ENCODE measurements at regions not wholly inside any gene's neighbourhood (a gene's known extent, or its start where the extent isn't known, plus 50 kb on each side); places are given as distances from the start of the nearest gene placed in this dataset.

DNA sequence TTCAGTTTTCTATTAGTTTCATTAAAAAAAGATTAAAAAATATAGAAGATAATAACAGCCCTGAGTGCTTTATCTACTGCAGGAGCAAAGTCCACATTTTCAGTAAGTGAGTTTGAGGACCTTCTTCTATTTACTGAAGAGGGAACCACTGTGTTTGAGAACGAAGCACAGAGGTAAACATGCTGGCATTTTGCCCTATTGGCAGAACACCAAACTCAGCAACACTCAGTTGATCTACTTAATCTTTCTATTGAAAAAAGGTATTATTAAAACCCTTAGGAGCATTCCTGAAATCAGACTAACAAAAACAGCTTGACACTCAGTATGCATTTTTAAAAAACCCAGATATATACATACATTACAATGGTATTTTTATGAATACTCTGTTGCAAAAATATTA lies 1496.7 kb downstream of the TECRL start:
- no peaks in the 10 kb centered on the region for H3K9me1 ChIP-seq (ENCODE audit: control insufficient read depth, extremely low read depth, insufficient read depth, low read length)
- H3K4me1 ChIP-seq (ENCODE audit: control insufficient read depth, extremely low read depth, insufficient read depth, low read length) = no peaks in the 10 kb centered on the region
- no peaks in the 10 kb centered on the region for H3K27me3 ChIP-seq (ENCODE audit: control insufficient read depth, extremely low read depth, insufficient read depth, low read length)
- H2AFZ ChIP-seq (ENCODE audit: control insufficient read depth, low read length) = no peak overlapping the region
- H3K36me3 ChIP-seq (ENCODE audit: control insufficient read depth in 2 of 2, extremely low read depth in 1 of 2, insufficient read depth in 2 of 2, low read length in 2 of 2) = no peaks in the 10 kb centered on the region
- H3K9me3 ChIP-seq (ENCODE audit: control insufficient read depth, low read depth, low read length) = no peaks in the 10 kb centered on the region
- H3K4me3 ChIP-seq (ENCODE audit: control insufficient read depth in 2 of 3, extremely low read depth in 1 of 3, insufficient read depth in 2 of 3, low read depth in 1 of 3, low read length in 3 of 3) = no peak overlapping the region
- H3K4me2 ChIP-seq (ENCODE audit: control insufficient read depth, extremely low read depth, insufficient read depth, low read depth, low read length) = no peak overlapping the region
- dilution Hi-C loops (cut with MboI; ENCODE audit: extremely low pct_ligation_motif_present, low sequenced_read_pairs) = no loop called here
- TF ChIP-seq, protein P1, sequence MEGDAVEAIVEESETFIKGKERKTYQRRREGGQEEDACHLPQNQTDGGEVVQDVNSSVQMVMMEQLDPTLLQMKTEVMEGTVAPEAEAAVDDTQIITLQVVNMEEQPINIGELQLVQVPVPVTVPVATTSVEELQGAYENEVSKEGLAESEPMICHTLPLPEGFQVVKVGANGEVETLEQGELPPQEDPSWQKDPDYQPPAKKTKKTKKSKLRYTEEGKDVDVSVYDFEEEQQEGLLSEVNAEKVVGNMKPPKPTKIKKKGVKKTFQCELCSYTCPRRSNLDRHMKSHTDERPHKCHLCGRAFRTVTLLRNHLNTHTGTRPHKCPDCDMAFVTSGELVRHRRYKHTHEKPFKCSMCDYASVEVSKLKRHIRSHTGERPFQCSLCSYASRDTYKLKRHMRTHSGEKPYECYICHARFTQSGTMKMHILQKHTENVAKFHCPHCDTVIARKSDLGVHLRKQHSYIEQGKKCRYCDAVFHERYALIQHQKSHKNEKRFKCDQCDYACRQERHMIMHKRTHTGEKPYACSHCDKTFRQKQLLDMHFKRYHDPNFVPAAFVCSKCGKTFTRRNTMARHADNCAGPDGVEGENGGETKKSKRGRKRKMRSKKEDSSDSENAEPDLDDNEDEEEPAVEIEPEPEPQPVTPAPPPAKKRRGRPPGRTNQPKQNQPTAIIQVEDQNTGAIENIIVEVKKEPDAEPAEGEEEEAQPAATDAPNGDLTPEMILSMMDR (optimal IDR thresholded peaks at IDR 0.05 in 1 of 3, IDR thresholded peaks at IDR 0.05 in 1 of 3, conservative IDR thresholded peaks at IDR 0.05 in 1 of 3; ENCODE audit: extremely low read depth in 1 of 3, insufficient read depth in 2 of 3, low read length in 3 of 3) = no peak
- no peak for TF ChIP-seq EZH2 (IDR thresholded peaks at IDR 0.05; ENCODE audit: low read length)
- DNase-seq (ENCODE audit: low read depth, low spot score) (no peak), FAIRE-seq (no peak)
- H3K9ac ChIP-seq (ENCODE audit: control insufficient read depth, extremely low read depth, insufficient read depth, low read length) = no peak overlapping the region
- H3K79me2 ChIP-seq (ENCODE audit: control insufficient read depth, insufficient read depth, low read length) = no peaks in the 10 kb centered on the region
- no peak overlapping the region for H3K27ac ChIP-seq (ENCODE audit: control insufficient read depth, insufficient read depth, low read length)
- H4K20me1 ChIP-seq (ENCODE audit: control insufficient read depth, extremely low read depth, insufficient read depth, low read length) = no peaks in the 10 kb centered on the region

DNA sequence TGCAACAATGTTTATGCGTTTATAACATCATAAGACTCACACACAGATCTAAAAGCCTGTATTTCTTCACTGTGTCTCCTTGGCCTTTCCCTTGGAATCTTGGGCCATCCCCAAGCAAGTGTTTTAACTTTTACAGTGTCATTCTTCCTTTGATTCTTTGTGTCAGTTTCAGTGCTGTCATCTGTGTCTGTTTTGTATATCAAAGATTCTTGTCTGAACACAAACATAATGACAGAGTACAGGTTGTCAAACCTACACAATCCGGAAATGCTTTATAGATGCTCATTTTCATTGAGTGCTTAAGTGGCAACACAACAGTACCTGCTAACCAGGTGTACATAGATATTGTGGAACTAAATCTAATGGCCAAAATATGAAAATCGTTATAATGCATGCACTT lies 1500.0 kb downstream of the TECRL start:
- H3K4me1 ChIP-seq (ENCODE audit: control insufficient read depth, extremely low read depth, insufficient read depth, low read length) = no peaks in the 10 kb centered on the region
- no peaks in the 10 kb centered on the region for H4K20me1 ChIP-seq (ENCODE audit: control insufficient read depth, extremely low read depth, insufficient read depth, low read length)
- H3K27me3 ChIP-seq (ENCODE audit: control insufficient read depth, extremely low read depth, insufficient read depth, low read length) = no peaks in the 10 kb centered on the region
- H3K9ac ChIP-seq (ENCODE audit: control insufficient read depth, extremely low read depth, insufficient read depth, low read length) = no peak overlapping the region
- no peak overlapping the region for H2AFZ ChIP-seq (ENCODE audit: control insufficient read depth, low read length)
- H3K4me3 ChIP-seq (ENCODE audit: control insufficient read depth in 2 of 3, extremely low read depth in 1 of 3, insufficient read depth in 2 of 3, low read depth in 1 of 3, low read length in 3 of 3) = no peak overlapping the region
- no peaks in the 10 kb centered on the region for H3K9me3 ChIP-seq (ENCODE audit: control insufficient read depth, low read depth, low read length)
- DNase-seq (ENCODE audit: low read depth, low spot score) = no peak
- dilution Hi-C loops (cut with MboI; ENCODE audit: extremely low pct_ligation_motif_present, low sequenced_read_pairs) = no loop called here
- H3K36me3 ChIP-seq (ENCODE audit: control insufficient read depth in 2 of 2, extremely low read depth in 1 of 2, insufficient read depth in 2 of 2, low read length in 2 of 2) = no peaks in the 10 kb centered on the region
- no peak for FAIRE-seq
- no peaks in the 10 kb centered on the region for H3K9me1 ChIP-seq (ENCODE audit: control insufficient read depth, extremely low read depth, insufficient read depth, low read length)
- H3K79me2 ChIP-seq (ENCODE audit: control insufficient read depth, insufficient read depth, low read length) = no peaks in the 10 kb centered on the region
- H3K27ac ChIP-seq (ENCODE audit: control insufficient read depth, insufficient read depth, low read length) = no peak overlapping the region
- no peak overlapping the region for H3K4me2 ChIP-seq (ENCODE audit: control insufficient read depth, extremely low read depth, insufficient read depth, low read depth, low read length)
- TF ChIP-seq EZH2 (IDR thresholded peaks at IDR 0.05; ENCODE audit: low read length) = no peak
- TF ChIP-seq, protein P1 (optimal IDR thresholded peaks at IDR 0.05 in 1 of 3, IDR thresholded peaks at IDR 0.05 in 1 of 3, conservative IDR thresholded peaks at IDR 0.05 in 1 of 3; ENCODE audit: extremely low read depth in 1 of 3, insufficient read depth in 2 of 3, low read length in 3 of 3) = no peak

All from keratinocyte (primary cell).